Mesothelial cell of epicardium (in vitro differentiated cells): ENCODE measurements at regions not wholly inside any gene's neighbourhood (a gene's known extent, or its start where the extent isn't known, plus 50 kb on each side); places are given as distances from the start of the nearest gene placed in this dataset.

Experiments used
- DNase-seq, 2 experiments: peaks; one replicate each; pipeline ENCODE4 v3.0.0; 2021; ENCODE audit warnings: low spot score in 2 of 2; ENCODE audit not compliant: unreplicated experiment in 2 of 2
- H3K27ac Mint-ChIP-seq: 2 replicates; pipeline ENCODE4 v1.8.0; 2021; ENCODE audit warnings: mixed read lengths
- H3K27me3 Mint-ChIP-seq: 2 replicates; pipeline ENCODE4 v1.8.0; 2021; ENCODE audit warnings: low read depth, mixed read lengths
- H3K36me3 Mint-ChIP-seq: 2 replicates; pipeline ENCODE4 v1.8.0; 2021; ENCODE audit warnings: mixed read lengths
- H3K4me1 Mint-ChIP-seq: 2 replicates; pipeline ENCODE4 v1.8.0; 2021; ENCODE audit warnings: mixed read lengths
- H3K4me3 Mint-ChIP-seq: 2 replicates; pipeline ENCODE4 v1.8.0; 2021; ENCODE audit warnings: mild to moderate bottlenecking, moderate library complexity, mixed read lengths
- H3K9me3 Mint-ChIP-seq: 2 replicates; pipeline ENCODE4 v1.8.0; 2021; ENCODE audit warnings: mixed read lengths
- TF ChIP-seq, protein P1 (sequence below): fragments of 200-600 bp; sonication (generic); IDR thresholded peaks from one replicate; pipeline ENCODE4 v1.5.0; 2021; ENCODE audit warnings: antibody characterized with exemption; ENCODE audit not compliant: unreplicated experiment

DNA sequence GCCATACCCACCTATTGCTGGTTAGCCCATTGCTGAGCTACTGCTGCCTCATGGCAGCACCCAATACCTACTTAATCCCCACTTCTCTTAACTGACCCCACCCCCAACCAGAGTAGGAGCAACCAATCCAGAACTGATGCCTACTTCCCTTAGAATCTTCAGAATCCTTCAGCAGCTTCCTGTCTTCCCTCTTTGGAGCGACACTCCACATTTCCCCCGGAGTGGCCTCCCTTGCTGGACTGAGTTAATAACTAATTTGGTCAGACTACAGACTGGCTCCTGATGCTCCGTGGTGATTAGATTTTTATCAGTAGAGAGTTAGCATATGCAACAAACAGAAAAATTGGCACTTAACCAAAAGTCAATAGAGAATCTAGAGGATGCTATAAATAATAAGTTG is 51.2 kb upstream of the UBR2 start:
- H3K27ac Mint-ChIP-seq, result peak overlapping the region; percentile 47

GRCh38 chr6:42511803-42512422 is 51.9 kb upstream of the UBR2 start:
- no peak overlapping the region for H3K4me3 Mint-ChIP-seq
- DNase-seq, result no peak

More for the DNA sequence above, 51.2 kb upstream of the UBR2 start:
- TF ChIP-seq, protein P1, sequence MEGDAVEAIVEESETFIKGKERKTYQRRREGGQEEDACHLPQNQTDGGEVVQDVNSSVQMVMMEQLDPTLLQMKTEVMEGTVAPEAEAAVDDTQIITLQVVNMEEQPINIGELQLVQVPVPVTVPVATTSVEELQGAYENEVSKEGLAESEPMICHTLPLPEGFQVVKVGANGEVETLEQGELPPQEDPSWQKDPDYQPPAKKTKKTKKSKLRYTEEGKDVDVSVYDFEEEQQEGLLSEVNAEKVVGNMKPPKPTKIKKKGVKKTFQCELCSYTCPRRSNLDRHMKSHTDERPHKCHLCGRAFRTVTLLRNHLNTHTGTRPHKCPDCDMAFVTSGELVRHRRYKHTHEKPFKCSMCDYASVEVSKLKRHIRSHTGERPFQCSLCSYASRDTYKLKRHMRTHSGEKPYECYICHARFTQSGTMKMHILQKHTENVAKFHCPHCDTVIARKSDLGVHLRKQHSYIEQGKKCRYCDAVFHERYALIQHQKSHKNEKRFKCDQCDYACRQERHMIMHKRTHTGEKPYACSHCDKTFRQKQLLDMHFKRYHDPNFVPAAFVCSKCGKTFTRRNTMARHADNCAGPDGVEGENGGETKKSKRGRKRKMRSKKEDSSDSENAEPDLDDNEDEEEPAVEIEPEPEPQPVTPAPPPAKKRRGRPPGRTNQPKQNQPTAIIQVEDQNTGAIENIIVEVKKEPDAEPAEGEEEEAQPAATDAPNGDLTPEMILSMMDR, result no peak
- no peak for DNase-seq
- no peaks in the 10 kb centered on the region for H3K36me3 Mint-ChIP-seq
- H3K4me3 Mint-ChIP-seq, result no peak overlapping the region
- peaks cover 26% of the 10 kb centered on the region for H3K4me1 Mint-ChIP-seq
- no peaks in the 10 kb centered on the region for H3K27me3 Mint-ChIP-seq
- H3K9me3 Mint-ChIP-seq, result no peaks in the 10 kb centered on the region

DNA sequence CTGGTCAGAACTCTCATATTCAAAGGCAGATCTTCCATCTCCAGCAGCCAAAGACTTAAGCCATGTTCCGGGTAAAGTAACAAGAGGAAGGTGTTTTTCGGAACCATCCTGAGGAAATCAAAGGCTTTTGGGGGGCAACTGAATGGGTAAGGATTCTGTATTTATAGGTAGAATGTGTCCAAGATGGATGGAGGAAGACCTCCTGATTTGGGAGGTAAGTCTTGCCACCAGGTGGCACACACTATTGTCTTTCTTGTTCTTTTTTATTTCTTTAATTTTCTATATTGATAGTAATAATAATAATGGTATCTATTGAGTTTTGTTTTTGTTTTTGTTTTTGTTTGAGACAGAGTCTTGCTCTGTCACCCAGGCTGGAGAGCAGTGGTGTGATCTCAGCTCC is 53.0 kb upstream of the UBR2 start:
- TF ChIP-seq, protein P1, result no peak
- H3K4me1 Mint-ChIP-seq, result peaks cover 26% of the 10 kb centered on the region
- H3K9me3 Mint-ChIP-seq, result no peaks in the 10 kb centered on the region
- no peak overlapping the region for H3K27ac Mint-ChIP-seq
- no peaks in the 10 kb centered on the region for H3K27me3 Mint-ChIP-seq
- no peak overlapping the region for H3K4me3 Mint-ChIP-seq
- no peaks in the 10 kb centered on the region for H3K36me3 Mint-ChIP-seq
- no peak for DNase-seq

More at GRCh38 chr6:42511803-42512422, 51.9 kb upstream of the UBR2 start:
- peaks cover 26% of the 10 kb centered on the region for H3K4me1 Mint-ChIP-seq
- no peaks in the 10 kb centered on the region for H3K9me3 Mint-ChIP-seq
- H3K36me3 Mint-ChIP-seq, result no peaks in the 10 kb centered on the region
- H3K27me3 Mint-ChIP-seq, result no peaks in the 10 kb centered on the region
- no peak overlapping the region for H3K27ac Mint-ChIP-seq
- TF ChIP-seq, protein P1, result no peak

DNA sequence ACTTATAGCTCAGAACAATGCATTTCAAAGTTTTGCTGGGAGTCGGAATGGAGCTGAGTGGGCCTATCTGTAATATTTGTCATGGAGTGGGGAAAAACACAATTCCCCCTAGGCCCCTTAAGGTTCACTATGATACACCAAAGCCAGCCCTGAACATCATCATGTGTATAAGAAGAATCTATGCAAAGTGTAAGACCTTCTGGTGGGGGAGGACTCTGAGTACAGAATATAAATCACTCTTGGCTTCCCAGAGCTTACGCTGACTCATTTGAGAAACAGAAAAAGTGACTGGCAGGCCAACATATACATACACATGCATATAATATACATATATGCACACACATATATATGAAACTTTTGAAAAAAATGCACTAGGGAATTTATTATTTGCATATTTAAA is 54.1 kb upstream of the UBR2 start:
- Mint-ChIP-seq H3K27me3 (no peaks in the 10 kb centered on the region), H3K4me3 (no peak overlapping the region), H3K9me3 (no peaks in the 10 kb centered on the region), H3K36me3 (no peaks in the 10 kb centered on the region), H3K27ac (no peak overlapping the region), H3K4me1 (peaks cover 26% of the 10 kb centered on the region)
- no peak for DNase-seq
- TF ChIP-seq, protein P1, result no peak

- H3K4me3 Mint-ChIP-seq, result no peak overlapping the region
- H3K36me3 Mint-ChIP-seq, result no peaks in the 10 kb centered on the region
- H3K4me1 Mint-ChIP-seq, result peaks cover 26% of the 10 kb centered on the region
- TF ChIP-seq, protein P1, result no peak
- H3K9me3 Mint-ChIP-seq, result no peaks in the 10 kb centered on the region
- H3K27ac Mint-ChIP-seq, result no peak overlapping the region
- no peaks in the 10 kb centered on the region for H3K27me3 Mint-ChIP-seq
- no peak for DNase-seq
Observed at GRCh38 chr6:42509256-42509655, 54.6 kb upstream of the UBR2 start.

DNA sequence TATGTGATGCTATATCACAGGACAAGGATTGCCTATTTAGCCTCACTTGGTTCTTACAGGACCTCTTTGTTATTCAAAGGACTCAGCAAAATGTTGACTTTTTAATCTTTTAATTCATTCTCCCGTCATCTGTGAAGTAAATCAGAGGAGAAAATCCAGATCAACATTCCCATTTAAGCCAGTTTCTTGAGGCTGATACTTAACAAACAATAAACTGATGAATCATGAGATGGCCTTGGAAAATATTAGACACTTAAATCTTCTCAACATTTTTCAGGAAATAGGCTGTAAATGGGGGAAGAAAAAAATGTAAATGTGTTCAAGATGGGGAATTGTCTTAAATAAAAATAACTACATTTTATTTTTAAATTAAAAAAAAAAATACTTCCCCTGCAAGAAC is 55.9 kb upstream of the UBR2 start:
- DNase-seq, result no peak
- Mint-ChIP-seq H3K9me3 (peaks cover 2% of the 10 kb centered on the region), H3K27ac (no peak overlapping the region), H3K27me3 (no peaks in the 10 kb centered on the region), H3K4me3 (no peak overlapping the region), H3K4me1 (peaks cover 25% of the 10 kb centered on the region), H3K36me3 (no peaks in the 10 kb centered on the region)
- TF ChIP-seq, protein P1, result no peak
